Lower leg skin (tissue), 4 donors: ENCODE measurements at regions not wholly inside any gene's neighbourhood (a gene's known extent, or its start where the extent isn't known, plus 50 kb on each side); places are given as distances from the start of the nearest gene placed in this dataset.

Experiments
- DNase-seq, 2 donors: peaks; one replicate each; pipeline ENCODE4 v3.0.0-alpha.2; 2019; ENCODE audit warnings: low spot score in 2 of 2
- H3K4me3 ChIP-seq: fragments of 200-600 bp; sonication (generic); 2 replicates; pipeline ENCODE4 v1.5.1; 2017; ENCODE audit warnings: mild to moderate bottlenecking, low read depth; ENCODE audit not compliant: poor library complexity, severe bottlenecking
- POLR2A ChIP-seq, 2 donors: fragments of 450-650 bp; IDR thresholded peaks; one replicate each; pipeline ENCODE4 v1.6.1; 2016 to 2017; ENCODE audit warnings: antibody characterized with exemption in 2 of 2, mild to moderate bottlenecking in 1 of 2, moderate library complexity in 1 of 2
- WGBS, 2 donors: methylation state at CpG; one replicate each; pipeline ENCODE4 v1.1.5; 2018; 5-methylcytosine and 5-hydroxymethylcytosine counted together
- intact Hi-C: fragments of 100-400 bp; cut with DNase I; formaldehyde crosslinking; loops from one replicate; pipeline ENCODE4 v1.15.0; 2023; ENCODE audit warnings: low total_unique reads
- TF ChIP-seq, protein P1 (sequence below), 3 donors: fragments of 450-650 bp; IDR thresholded peaks; one replicate each; pipeline ENCODE4 v1.5.1; 2016; ENCODE audit warnings: antibody characterized with exemption in 3 of 3, mild to moderate bottlenecking in 3 of 3, moderate library complexity in 2 of 3

DNA sequence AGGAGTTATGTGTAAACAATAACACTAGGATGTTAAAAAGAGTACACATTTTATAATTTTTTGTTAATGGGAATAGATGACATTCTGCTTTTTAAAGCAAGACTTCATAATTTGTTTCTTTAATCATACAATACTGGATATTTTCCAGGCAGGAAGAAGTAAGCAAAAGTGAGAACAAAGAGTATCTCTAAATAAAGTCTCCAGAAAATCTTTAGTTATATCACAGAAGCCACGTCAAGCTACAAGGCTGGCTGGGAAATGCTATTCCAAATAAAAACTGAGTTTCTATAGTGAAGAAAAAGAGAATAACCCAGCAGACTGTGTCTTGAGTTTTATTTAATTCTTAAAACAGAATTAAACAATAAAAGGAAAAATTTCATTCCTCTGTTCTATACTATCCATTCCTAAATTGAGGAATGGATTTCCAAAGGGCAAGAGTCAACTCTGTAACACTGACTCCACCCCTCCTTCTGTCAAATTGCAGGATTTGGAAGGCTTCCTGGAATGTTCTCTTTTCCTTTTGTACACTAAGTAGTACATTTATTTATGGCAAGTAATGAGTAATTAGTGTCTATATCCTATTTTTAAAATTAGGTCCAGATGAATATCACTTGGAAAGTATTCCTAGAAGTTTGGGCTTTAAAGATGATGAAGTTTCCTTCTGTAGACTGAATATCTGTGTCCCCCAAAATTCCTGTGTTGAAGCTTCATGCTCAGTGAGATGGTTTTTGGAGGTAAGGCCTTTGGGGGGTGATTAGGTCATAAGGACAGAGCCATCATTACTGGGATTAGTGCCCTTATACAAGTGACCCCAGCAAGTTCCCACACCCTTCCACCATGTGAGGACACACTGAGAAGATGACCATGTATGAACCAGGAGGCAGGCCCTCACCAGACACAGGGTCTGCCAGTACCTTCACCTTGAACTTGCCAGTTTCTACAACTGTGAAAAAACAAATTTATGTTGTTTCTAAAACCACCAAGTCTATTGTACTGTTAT is 290.9 kb downstream of the CRPPA start:
- H3K4me3 ChIP-seq: no peak overlapping the region
- intact Hi-C loops: no loop called here
- WGBS, 2 donors: 44 to 58% methylated on average over 1 of the region's 1 CpG
- DNase-seq: no peak
- TF ChIP-seq, protein P1, sequence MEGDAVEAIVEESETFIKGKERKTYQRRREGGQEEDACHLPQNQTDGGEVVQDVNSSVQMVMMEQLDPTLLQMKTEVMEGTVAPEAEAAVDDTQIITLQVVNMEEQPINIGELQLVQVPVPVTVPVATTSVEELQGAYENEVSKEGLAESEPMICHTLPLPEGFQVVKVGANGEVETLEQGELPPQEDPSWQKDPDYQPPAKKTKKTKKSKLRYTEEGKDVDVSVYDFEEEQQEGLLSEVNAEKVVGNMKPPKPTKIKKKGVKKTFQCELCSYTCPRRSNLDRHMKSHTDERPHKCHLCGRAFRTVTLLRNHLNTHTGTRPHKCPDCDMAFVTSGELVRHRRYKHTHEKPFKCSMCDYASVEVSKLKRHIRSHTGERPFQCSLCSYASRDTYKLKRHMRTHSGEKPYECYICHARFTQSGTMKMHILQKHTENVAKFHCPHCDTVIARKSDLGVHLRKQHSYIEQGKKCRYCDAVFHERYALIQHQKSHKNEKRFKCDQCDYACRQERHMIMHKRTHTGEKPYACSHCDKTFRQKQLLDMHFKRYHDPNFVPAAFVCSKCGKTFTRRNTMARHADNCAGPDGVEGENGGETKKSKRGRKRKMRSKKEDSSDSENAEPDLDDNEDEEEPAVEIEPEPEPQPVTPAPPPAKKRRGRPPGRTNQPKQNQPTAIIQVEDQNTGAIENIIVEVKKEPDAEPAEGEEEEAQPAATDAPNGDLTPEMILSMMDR (IDR thresholded peaks at IDR 0.05): no peak
- TF ChIP-seq POLR2A (IDR thresholded peaks at IDR 0.05): no peak

- no peak overlapping the region for H3K4me3 ChIP-seq
- TF ChIP-seq POLR2A (IDR thresholded peaks at IDR 0.05): no peak
- TF ChIP-seq, protein P1 (IDR thresholded peaks at IDR 0.05): no peak
- no peak for DNase-seq
- intact Hi-C loops: no loop called here
- WGBS, 2 donors: 29 to 44% methylated on average over 4 of the region's 4 CpGs
Observed at GRCh38 chr7:16129431-16130110, 291.8 kb downstream of the CRPPA start.

DNA sequence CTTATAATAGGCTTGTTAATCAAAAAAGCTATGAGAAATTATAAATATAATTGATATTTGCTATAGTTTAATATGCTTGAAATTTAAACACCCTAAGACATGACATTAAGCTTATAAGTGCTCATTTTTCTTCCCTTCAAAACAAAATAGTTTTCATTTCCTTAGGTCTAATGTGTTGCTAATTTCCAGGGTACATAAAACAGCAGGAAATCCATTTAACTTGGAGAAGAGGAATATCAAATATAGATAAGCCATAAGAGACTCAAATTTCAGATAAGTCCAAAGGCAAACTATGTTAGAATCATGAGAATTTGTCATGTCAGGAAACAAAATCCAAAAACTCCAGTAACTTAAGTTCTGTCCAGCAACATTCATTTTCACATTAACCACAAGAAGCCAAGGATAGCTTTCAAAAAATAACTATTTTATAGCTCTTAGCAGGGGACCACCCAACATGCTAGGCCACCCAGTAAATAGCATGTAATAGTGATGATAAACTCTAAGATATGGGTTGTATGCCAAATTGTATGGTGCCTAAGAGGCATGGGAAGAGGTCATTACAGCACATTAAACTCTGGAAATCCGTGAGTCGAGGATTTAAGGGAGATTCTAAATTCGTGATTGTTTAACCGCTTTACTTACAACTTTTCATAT is 298.1 kb downstream of the CRPPA start:
- TF ChIP-seq, protein P1 (IDR thresholded peaks at IDR 0.05): no peak
- TF ChIP-seq POLR2A (IDR thresholded peaks at IDR 0.05): no peak
- intact Hi-C loops: no loop called here
- no peak for DNase-seq
- 93% methylated on average over 4 of the region's 4 CpGs for WGBS, 2 donors
- H3K4me3 ChIP-seq: no peak overlapping the region

DNA sequence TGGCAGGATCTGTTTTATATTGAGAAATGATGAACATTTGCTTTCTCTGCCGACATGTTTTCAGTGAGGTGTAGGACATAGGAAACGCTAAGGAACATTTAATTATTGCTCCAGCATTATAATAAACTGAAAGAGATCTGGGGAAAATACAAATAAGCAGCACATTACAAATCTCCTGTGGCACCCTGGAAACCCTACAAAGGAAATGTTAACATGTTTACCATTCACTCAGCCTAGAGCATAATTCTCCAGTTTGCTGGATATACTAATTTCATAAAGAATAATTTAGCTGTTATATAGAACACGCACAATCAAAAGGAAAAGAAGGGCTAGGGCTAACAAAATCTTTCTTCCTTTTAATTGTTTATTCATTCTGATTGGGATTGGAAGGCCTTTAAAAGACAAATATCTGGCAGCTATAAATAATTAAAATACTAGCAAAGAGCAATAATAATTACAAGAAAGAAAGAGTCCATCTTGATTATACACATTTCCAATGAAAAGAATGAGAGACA is 299.4 kb downstream of the CRPPA start:
- no peak for TF ChIP-seq POLR2A (IDR thresholded peaks at IDR 0.05)
- TF ChIP-seq, protein P1 (IDR thresholded peaks at IDR 0.05): no peak
- DNase-seq: no peak
- H3K4me3 ChIP-seq: no peak overlapping the region
- WGBS, 2 donors: 70 to 73% methylated on average over 3 of the region's 3 CpGs
- intact Hi-C loops: no loop called here

DNA sequence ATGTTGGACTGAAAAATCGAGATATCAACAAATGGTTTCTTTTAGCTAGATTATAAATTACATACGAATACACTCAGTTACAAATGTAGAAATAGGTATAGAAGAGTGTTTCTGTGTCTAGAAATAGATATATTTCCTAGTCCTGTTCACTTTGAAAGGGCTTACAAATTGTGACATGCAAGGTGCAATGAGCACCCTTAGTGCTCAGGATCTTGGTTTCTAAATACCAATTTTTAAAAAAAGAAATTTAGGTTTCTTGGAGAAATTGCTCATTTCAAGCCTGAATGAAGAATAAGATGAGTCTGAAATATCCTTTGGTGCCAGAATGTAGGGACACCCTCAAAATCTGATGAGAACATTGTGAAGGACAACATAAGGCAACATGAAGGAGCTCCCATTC is 306.0 kb downstream of the CRPPA start:
- no peak for DNase-seq
- no peak for TF ChIP-seq POLR2A (IDR thresholded peaks at IDR 0.05)
- TF ChIP-seq, protein P1 (IDR thresholded peaks at IDR 0.05): no peak
- WGBS, 2 donors: 89 to 94% methylated on average over 2 of the region's 2 CpGs
- intact Hi-C loops: no loop called here
- no peak overlapping the region for H3K4me3 ChIP-seq
